Activated CD8-positive, alpha-beta memory T cell treated with anti-CD3 and anti-CD28 coated beads for 24 hours (primary cell): ENCODE measurements at regions not wholly inside any gene's neighbourhood (a gene's known extent, or its start where the extent isn't known, plus 50 kb on each side); places are given as distances from the start of the nearest gene placed in this dataset.
"Not testable (repeated sequence)": the region's sequence is repeated elsewhere in the genome, so short reads cannot be mapped to it uniquely, and the experiment has no call there.

Experiments
- DNase-seq: peaks from one replicate; pipeline ENCODE4 v3.0.0-alpha.2; 2020

DNA sequence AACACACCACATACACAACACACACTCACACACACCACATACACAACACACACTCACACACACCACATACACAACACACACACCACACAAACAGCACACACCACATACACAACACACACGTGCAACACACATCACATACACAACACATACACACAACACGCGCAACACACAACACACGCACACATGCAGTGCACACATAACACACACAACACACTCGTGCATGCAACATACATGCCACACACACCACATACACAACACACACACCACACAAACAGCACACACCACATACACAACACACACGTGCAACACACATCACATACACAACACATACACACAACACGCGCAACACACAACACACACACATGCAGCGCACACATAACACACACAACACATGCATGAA, 192.8 kb downstream of the C16orf95 start:
- DNase-seq: not testable (repeated sequence)

- DNase-seq: no peak
Measured at GRCh38 chr16:87125206-87126155, 191.7 kb downstream of the C16orf95 start.

DNA sequence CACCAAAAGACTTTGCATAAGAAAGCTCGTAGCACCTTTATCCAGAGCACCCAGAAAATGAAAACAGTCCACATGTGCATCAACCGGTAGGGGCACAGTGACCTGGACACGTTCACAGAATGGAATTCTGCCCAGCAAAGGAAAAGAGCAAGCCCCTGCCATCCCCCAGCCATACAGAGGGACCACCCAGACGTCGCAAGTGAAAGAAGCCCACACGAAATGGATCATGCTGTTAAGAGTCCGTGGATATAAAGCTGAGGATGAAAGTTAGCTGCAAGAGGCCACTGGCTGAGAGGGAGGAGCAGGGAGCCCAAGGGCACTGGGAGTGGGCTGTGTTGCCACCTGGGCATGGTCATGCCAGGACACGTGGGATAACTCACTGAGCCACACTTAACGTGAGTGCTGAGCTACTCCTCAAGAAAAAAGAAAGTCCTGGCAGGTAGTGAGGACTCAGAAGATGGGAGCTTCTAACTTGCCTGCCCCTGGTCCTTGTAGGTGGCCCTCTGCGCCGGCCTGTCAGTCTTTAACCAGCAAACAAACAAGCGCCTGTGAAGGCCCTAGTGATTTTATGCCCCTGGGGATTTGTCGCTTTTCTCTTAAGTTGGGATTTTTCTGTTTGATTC, 190.7 kb downstream of the C16orf95 start:
- DNase-seq: no peak

DNA sequence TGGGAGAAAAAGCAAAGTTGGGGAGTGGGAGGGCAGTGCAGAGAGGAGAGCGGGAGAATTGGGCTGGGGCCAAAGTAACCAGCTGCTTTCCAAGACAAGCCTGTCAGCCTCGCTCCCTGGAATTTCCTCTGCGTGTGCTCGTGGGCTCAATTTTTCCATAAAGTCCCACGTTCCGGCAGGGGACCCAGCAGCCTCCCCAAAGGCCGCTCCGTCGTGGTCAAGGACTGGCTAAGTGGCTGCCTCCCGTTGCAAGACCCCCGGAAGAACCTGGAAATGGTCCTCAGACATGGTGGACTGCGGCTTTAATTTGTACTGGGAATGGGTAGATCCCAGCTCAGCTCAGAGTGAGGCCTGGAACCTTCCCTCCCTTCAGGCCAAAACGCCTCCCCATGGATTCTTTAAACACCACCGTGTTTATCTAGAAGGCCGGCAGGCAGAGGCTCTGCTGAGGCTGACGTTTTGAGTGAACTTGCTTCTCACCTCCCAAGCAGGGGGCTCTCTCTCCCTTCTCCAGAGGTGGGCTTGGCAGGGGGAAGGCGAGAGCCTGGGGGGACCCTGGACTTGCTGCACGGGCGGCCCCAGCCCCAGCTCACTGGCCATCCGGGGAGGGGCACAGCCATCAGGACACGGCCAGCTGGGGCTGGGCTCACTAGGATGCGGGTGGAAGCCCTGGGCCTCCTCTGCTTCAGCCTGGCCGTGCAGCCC, 190.0 kb downstream of the C16orf95 start:
- DNase-seq: no peak

GRCh38 chr16:87127766-87128147, 189.4 kb downstream of the C16orf95 start:
- DNase-seq: no peak

- DNase-seq: no peak
Measured at GRCh38 chr16:87129771-87130170, 187.4 kb downstream of the C16orf95 start.

DNA sequence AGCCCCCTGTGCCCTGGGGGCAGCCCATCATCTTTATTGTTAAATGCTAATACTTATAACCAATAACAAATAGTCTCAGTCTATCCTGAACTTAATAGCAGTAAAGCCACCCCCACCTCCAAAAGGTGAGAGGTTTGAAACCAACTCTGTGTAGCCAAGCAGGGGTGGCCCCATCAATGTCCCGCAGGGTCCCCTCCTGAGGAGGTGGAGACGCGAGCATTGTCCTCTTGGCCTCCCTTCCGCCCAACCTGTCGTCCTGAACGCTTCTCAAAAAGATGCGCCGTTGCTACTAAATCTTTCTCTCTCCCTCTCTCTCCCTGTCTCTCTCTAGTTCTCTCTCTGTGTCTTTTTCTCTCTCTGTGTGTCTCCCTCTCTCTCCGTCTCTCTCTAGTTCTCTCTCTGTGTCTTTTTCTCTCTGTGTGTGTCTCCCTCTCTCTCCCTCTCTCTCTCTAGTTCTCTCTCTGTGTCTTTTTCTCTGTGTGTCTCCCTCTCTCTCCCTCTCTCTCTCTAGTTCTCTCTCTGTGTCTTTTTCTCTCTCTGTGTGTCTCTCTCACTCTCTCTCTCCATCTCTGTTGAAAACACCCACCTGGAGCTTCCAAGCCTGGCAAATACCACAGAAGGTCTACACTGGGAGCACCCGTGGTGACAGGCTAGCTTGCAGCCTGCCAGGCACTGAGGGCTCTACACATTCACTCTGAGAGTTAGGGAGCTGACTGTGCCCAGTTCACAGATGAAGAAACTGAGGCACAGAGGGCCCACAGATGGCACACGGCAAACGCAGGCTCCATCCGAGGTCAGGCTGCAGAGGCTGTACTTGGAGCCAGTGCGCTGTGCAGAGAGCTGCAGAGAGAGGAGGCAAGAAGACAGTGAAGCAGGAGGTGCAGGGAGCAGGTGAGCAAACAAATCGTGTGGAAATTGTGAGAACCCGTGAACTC, 185.9 kb downstream of the C16orf95 start:
- no peak for DNase-seq

DNA sequence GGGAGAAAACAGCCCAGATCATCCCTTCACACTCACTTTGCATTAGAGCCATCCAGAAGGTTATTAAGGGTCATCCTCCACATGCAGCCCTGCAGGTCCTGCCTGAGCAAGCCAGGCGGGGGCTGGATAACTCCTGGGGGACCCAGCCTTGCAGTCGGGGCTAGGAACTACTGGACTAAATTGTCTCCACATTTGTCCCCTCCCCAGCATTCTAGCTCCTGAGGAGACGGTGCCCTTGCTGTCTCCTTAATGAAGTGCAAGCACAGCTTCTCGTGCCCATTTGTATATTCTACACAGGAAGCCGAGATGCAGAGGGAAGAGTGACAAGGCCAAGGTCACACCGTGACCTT, 185.2 kb downstream of the C16orf95 start:
- DNase-seq: no peak

GRCh38 chr16:87132361-87133014, 184.7 kb downstream of the C16orf95 start:
- DNase-seq: no peak

- no peak for DNase-seq
Measured at GRCh38 chr16:87133112-87133850, 183.9 kb downstream of the C16orf95 start.

- DNase-seq: no peak
Measured at GRCh38 chr16:87133966-87134627, 183.1 kb downstream of the C16orf95 start.

- DNase-seq: no peak
Measured at GRCh38 chr16:87134628-87134995, 182.6 kb downstream of the C16orf95 start.

GRCh38 chr16:87135246-87136030, 181.8 kb downstream of the C16orf95 start:
- no peak for DNase-seq

DNA sequence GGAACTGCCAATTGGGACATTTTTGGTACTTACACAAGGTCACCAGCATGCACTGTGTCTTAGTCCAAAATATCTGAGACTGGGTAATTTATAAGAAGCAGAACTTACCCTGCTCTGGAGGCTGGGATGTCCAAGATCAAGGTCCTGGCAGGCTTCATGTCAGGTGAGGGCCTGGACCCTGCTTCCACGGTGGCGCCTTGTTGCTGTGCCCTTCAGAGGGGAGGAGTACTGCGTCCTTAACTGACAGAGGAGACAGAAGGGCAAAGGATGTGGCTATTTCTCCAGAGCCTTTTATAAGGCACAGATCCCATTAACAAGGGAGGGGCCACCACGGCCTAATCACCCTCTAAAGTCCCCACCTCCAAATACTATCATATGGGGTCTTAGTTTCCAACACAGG, 178.9 kb downstream of the C16orf95 start:
- DNase-seq: no peak

DNA sequence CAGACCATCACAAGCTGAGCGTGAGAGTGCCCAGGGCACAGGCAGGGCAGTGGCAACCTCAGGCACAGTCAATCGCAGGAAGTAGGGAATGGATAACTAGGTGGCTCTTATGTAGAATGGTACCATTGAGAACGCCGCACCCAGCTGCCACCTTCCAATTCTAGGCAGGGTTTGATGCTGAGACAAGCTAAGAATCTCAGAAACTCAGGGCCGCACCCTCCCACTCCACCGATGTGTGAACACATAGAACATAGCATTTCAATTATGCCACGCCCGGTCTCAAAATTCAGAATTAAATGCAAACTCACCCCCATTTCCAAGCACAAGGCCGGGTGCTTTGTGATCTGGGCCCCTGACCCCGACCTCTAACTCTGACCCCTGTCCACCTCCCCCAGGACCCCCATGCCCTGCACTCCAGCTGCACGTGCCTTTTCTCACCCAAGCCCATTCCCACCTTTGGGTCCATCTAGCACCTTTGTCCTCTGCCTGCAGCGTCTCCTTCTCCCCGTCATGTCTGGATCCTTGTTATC, 178.4 kb downstream of the C16orf95 start:
- no peak for DNase-seq

DNA sequence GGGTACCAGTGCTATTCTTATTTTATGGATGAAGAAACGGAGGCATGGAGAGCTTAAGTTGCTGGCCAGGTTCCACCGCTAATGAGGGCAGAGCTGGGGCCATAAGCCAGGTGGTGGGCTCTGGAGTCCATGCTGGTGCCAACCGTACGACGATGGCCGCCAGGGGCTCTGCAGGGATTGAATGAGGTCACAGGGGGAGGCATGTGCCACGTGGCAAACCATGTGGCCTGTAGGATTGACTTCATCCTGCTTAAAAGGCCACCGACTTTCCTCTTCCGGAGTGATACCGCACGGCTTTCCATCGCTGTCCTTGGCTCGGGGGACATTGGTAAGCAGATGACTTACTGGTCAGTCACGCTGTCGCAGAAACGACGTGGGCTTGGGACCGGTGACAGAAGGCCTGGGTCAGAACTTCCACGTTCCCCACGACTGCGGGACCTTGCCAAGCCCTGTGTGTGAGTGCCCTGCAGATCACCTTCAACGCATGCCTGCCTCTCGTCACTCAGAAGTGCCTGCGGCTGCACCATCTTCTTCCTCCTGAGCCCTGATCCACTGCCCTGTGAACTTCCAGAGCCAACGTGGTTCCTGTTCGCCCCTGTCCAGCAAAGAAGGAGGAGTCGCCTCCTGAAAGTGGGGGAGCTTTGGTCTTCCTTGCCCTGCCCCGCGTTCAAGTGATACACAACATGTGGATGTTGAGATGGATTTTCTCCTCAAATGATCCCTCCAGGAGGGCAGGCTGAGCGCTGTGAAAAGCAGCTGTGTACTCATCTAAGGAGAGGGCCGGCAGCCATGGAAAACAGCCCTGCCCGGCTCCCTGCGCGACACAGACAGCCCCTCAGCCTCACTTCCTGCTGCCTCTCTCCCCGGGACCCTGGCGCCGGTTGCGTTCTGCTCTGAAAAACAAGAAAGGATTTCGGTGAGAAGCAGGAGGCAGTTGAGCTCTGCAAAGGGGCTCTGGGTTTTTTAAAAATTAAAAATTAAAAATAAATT, 176.7 kb downstream of the C16orf95 start:
- no peak for DNase-seq

- DNase-seq: no peak
Measured at GRCh38 chr16:87141402-87141801, 175.8 kb downstream of the C16orf95 start.

DNA sequence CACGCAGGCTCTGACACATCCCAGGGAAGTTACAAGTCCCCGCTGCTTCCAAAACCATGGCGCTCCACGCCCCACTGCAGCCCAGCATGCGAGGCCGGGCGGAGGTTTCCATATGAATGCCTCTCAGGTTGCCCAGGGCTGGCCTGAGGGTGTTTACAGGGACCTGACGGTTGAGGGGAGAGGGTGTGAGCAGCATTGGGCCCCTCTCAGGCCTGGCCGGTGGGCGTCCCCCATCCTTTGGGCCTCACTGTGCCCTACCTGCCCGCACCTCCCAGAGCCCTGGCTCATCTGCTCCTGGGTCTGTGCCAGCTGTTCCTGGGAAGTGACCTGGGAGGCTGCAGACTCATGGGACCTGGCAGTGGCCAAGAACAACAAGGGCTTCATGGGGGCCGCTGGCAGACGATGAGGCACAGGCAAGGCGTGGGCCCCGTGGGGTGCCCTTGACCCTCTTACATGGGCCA, 173.5 kb downstream of the C16orf95 start:
- DNase-seq: no peak
